Transverse colon (tissue), 4 donors: ENCODE measurements at regions not wholly inside any gene's neighbourhood (a gene's known extent, or its start where the extent isn't known, plus 50 kb on each side); places are given as distances from the start of the nearest gene placed in this dataset.

Experiments used
- DNase-seq: peaks from one replicate; pipeline ENCODE4 v3.0.0-alpha.2; 2019
- H3K27ac ChIP-seq, 4 donors: fragments of 200-600 bp; sonication (generic); 2 replicates each; pipeline ENCODE4 v1.5.1; 2016 to 2018; ENCODE audit warnings: inconsistent platforms in 4 of 4
- H3K27me3 ChIP-seq: fragments of 200-600 bp; sonication (generic); 2 replicates; pipeline ENCODE4 v1.5.1; 2017; ENCODE audit warnings: inconsistent platforms
- H3K36me3 ChIP-seq, 4 donors: fragments of 200-600 bp; sonication (generic); 2 replicates each; pipeline ENCODE4 v1.5.1; 2017 to 2019; ENCODE audit warnings: inconsistent platforms in 4 of 4
- H3K4me1 ChIP-seq, 4 donors: fragments of 200-600 bp; sonication (generic); 2 replicates each; pipeline ENCODE4 v1.5.1; 2017 to 2020; ENCODE audit warnings: inconsistent platforms in 4 of 4
- H3K4me3 ChIP-seq, 4 donors: fragments of 200-600 bp; sonication (generic); 1 replicate in 1 of 4; 2 replicates in 3 of 4; pipeline versions ENCODE4 v1.5.1 to v1.6.1; 2017 to 2019; ENCODE audit warnings: inconsistent platforms in 4 of 4
- H3K9me3 ChIP-seq, 2 donors: fragments of 200-600 bp; sonication (generic); 2 replicates each; pipeline ENCODE4 v1.5.1; 2017 to 2019; ENCODE audit warnings: inconsistent platforms in 2 of 2
- EP300 ChIP-seq: sonication (generic); formaldehyde crosslinking; IDR thresholded peaks from one replicate; pipeline ENCODE4 v1.6.1; 2017; ENCODE audit warnings: antibody characterized with exemption, low read depth
- POLR2A ChIP-seq: fragments of 450-650 bp; IDR thresholded peaks from one replicate; pipeline ENCODE4 v1.6.1; 2016; ENCODE audit warnings: antibody characterized with exemption, mild to moderate bottlenecking, moderate library complexity
- POLR2AphosphoS5 ChIP-seq, 3 donors: sonication (generic); formaldehyde crosslinking; IDR thresholded peaks; one replicate each; pipeline ENCODE4 v1.6.1; 2016; ENCODE audit warnings: antibody characterized with exemption in 3 of 3
- WGBS, 2 donors: methylation state at CpG; one replicate each; pipeline ENCODE4 v1.1.5; 2018; ENCODE audit warnings: low coverage in 1 of 2; 5-methylcytosine and 5-hydroxymethylcytosine counted together
- in situ Hi-C, 4 donors: fragments of 200-750 bp; cut with MboI; loops; one replicate each; pipeline versions ENCODE4 v1.15.0 to v1.15.1; 2017; ENCODE audit warnings: low sequenced_read_pairs in 3 of 4, low pct_ligation_motif_present in 1 of 4, low pct_unique_long_range_greater_than_20kb in 1 of 4
- intact Hi-C: fragments of 100-400 bp; cut with DNase I; formaldehyde crosslinking; loops from one replicate; pipeline ENCODE4 v1.15.1; 2023; ENCODE audit warnings: low total_unique reads
- TF ChIP-seq, protein P1 (sequence below), 5 experiments: fragments of 200-600 bp in 3 of 5; fragments of 450-650 bp in 2 of 5; sonication (generic) in 3 of 5; IDR thresholded peaks; 1 replicate in 2 of 5; 2 replicates in 3 of 5; pipeline ENCODE4 v1.5.1; 2016 to 2017; ENCODE audit warnings: antibody characterized with exemption in 5 of 5, inconsistent platforms in 3 of 5, mild to moderate bottlenecking in 2 of 5, moderate library complexity in 1 of 5

DNA sequence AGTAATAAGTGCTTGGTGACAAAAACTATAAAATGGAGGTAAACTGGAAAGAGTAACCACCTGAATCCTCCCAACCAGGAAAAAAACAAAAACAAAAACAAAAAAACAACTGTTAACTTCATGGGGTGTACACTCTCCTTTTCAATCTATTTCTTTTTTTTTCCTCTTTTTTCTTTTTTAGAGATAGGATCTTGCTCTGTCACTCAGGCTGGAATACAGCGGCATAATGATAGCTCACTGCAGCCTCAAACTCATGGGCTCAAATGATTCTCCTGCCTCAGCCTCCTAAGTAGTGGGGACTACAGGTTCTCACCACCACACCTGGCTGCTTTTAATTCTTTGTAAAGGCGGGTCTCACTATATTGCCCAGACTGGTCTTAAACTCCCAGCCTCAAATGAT is 76.8 kb downstream of the PHLDA1 start:
- Histone ChIP-seq H3K4me1 (peaks cover 0 to 38% (median 2%) of the 10 kb centered on the region in 4 donors), H3K4me3 (no peak overlapping the region), H3K9me3 (no peaks in the 10 kb centered on the region), H3K27ac (peak overlapping the region in 1 of 4 donors; percentile 23), H3K27me3 (no peaks in the 10 kb centered on the region), H3K36me3 (no peaks in the 10 kb centered on the region)
- TF ChIP-seq POLR2AphosphoS5 (IDR thresholded peaks at IDR 0.05) (no peak), EP300 (no peak), POLR2A (no peak)
- TF ChIP-seq, protein P1, sequence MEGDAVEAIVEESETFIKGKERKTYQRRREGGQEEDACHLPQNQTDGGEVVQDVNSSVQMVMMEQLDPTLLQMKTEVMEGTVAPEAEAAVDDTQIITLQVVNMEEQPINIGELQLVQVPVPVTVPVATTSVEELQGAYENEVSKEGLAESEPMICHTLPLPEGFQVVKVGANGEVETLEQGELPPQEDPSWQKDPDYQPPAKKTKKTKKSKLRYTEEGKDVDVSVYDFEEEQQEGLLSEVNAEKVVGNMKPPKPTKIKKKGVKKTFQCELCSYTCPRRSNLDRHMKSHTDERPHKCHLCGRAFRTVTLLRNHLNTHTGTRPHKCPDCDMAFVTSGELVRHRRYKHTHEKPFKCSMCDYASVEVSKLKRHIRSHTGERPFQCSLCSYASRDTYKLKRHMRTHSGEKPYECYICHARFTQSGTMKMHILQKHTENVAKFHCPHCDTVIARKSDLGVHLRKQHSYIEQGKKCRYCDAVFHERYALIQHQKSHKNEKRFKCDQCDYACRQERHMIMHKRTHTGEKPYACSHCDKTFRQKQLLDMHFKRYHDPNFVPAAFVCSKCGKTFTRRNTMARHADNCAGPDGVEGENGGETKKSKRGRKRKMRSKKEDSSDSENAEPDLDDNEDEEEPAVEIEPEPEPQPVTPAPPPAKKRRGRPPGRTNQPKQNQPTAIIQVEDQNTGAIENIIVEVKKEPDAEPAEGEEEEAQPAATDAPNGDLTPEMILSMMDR (IDR thresholded peaks at IDR 0.05), result no peak
- 96 to 100% methylated on average over 2 of the region's 2 CpGs for whole genome bisulfite sequencing, 2 donors
- no peak for DNase-seq
- intact Hi-C loops, result no loop called here
- in situ Hi-C loops, result no loop called here

DNA sequence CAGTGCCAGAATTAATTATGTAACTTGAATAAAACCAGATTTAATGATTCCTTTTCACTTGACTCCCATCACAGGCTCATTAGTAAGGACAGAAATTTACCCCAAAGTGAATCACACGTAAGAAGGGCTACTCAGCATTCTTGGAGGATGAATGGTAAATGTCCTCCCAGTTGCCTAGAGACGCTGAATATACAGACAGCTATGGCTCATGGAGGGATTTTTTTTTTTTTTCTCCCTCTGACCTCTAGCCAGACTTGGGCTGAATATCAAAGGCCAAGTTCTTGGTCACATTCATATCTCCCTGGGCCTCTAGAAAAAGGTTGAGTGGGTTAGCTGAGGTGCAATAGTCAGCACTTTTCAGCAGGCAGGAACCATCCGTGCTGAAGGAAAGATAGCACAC is 77.5 kb downstream of the PHLDA1 start:
- in situ Hi-C loops, result no loop called here
- Histone ChIP-seq H3K36me3 (no peaks in the 10 kb centered on the region), H3K4me3 (no peak overlapping the region), H3K27ac (peak overlapping the region in 3 of 4 donors; percentile 26 to 51 (median 43)), H3K9me3 (no peaks in the 10 kb centered on the region), H3K4me1 (peaks cover 0 to 31% (median 2%) of the 10 kb centered on the region in 4 donors), H3K27me3 (no peaks in the 10 kb centered on the region)
- 72 to 80% methylated on average over 1 to 3 of the region's 3 CpGs for WGBS, 2 donors
- no peak for DNase-seq
- intact Hi-C loops, result no loop called here
- TF ChIP-seq EP300 (no peak), POLR2AphosphoS5 (IDR thresholded peaks at IDR 0.05) (no peak), POLR2A (no peak)
- TF ChIP-seq, protein P1 (IDR thresholded peaks at IDR 0.05), result no peak

DNA sequence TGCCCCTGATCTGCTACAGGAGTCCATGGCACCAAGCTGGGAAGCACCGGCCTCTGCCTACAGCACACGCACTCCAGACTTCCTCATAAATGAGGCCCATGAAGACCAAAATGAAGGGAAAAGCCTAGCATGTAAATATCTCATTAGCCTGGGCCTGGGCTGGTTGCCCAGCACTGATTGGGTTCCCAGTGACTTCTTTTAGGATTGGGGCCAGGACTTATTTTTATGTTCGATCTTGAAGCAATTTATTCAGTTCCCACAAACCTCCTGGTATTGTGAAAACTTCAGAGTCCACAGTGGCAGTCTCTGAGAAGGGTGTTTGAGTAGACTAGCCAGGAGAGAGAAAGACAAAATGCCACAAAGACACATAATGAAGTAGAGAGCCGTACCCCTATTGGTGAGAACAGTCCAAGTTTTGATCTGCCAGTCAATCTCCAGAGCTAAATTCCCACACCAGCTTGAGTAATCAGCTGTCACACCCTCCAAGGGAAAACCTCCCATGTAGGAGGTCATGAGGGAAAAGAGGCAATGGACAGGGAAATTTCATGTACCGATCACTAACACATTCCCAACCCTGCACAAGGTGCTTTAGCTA is 78.2 kb downstream of the PHLDA1 start:
- intact Hi-C loops, result no loop called here
- no peaks in the 10 kb centered on the region for H3K27me3 ChIP-seq
- H3K36me3 ChIP-seq, result no peaks in the 10 kb centered on the region
- DNase-seq, result no peak
- H3K4me3 ChIP-seq, result no peak overlapping the region
- WGBS, 2 donors, result 68 to 69% methylated on average over 3 to 5 of the region's 5 CpGs
- no peaks in the 10 kb centered on the region for H3K9me3 ChIP-seq
- in situ Hi-C loops, result no loop called here
- TF ChIP-seq, protein P1 (IDR thresholded peaks at IDR 0.05), result no peak
- TF ChIP-seq EP300, result no peak
- TF ChIP-seq POLR2AphosphoS5 (IDR thresholded peaks at IDR 0.05), result no peak
- no peak for TF ChIP-seq POLR2A
- H3K27ac ChIP-seq, result peak overlapping the region; percentile 26 to 51 (median 44)
- H3K4me1 ChIP-seq, result peaks cover 0 to 27% (median 2%) of the 10 kb centered on the region in 4 donors

DNA sequence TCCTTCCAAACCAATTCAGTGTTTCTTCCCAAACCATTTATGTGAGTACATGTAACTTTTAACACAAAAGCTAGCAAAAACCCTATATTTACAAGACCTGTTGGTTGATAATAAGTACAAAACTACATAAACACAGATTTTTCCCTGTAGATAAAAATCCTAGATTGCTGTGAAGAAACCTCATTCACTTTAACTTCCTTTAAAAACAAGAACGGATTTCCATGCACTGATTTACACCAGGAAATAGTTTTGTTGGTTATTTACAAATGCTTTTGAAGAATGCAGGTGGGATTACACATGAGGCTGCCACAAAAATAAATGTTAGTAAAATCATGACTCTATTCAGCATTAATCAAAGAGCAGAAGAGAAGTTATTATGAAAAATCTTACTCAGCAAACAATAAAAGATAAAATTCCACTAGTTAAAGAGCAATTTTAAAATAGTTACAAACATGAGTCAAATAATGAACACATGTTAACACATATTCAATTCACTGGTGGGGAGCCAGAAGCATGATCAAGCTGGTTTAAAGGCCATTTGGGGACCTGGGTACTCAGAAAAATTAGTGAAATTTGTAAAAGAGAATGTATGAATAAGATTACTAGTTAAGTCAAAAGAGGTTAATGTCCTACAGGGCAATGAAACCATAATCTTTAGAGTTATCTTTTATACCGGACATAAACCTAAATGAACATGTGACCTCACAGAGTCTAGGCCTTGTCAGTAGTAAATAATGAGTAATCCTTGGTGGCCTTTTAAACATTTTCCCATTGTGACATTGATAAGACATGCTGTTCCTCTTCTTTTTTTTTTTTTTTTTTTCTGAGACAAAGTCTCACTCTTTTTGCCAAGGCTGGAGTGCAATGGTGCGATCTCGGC is 79.9 kb downstream of the PHLDA1 start:
- TF ChIP-seq, protein P1 (IDR thresholded peaks at IDR 0.05), result no peak
- TF ChIP-seq POLR2A (no peak), POLR2AphosphoS5 (IDR thresholded peaks at IDR 0.05) (no peak), EP300 (no peak)
- no peaks in the 10 kb centered on the region for H3K36me3 ChIP-seq
- in situ Hi-C loops (no loop called here), intact Hi-C loops (loop anchor here (1.0 kb wide), 1 partner anchor 9 kb away; no protein-coding TSS in a partner anchor)
- H3K4me3 ChIP-seq, result no peak overlapping the region
- H3K9me3 ChIP-seq, result no peaks in the 10 kb centered on the region
- peak overlapping the region in 2 of 4 donors; percentile 0 to 51 for H3K27ac ChIP-seq
- no peaks in the 10 kb centered on the region for H3K27me3 ChIP-seq
- DNase-seq, result no peak
- H3K4me1 ChIP-seq, result peaks cover 0 to 27% (median 2%) of the 10 kb centered on the region in 4 donors
- WGBS, 2 donors, result 37 to 56% methylated on average over 2 to 4 of the region's 4 CpGs
